A673 (cell line): ENCODE measurements at regions not wholly inside any gene's neighbourhood (a gene's known extent, or its start where the extent isn't known, plus 50 kb on each side); places are given as distances from the start of the nearest gene placed in this dataset.

Experiments used
- BruUV-seq: library from RNA; stranded (reverse); fragments of 400-500 nt; replicated peaks from 2 replicates; lab custom pipeline; 2021; lab: Mats Ljungman, UMichigan
- CTCF ChIA-PET: fragments of 300-600 bp; sonication (Branson Sonifier 250); formaldehyde crosslinking; loops from one replicate; lab custom pipeline; 2022; ENCODE audit warnings: antibody characterized with exemption; lab: Charles Lee
- POLR2A ChIA-PET: fragments of 300-600 bp; sonication (Branson Sonifier 250); formaldehyde crosslinking; loops from one replicate; lab custom pipeline; 2022; ENCODE audit warnings: antibody characterized with exemption; ENCODE audit not compliant: low non-redundant PET; lab: Charles Lee
- DNase-seq: peaks from one replicate; pipeline ENCODE4 v3.0.0-alpha.2; 2015; ENCODE audit warnings: low spot score
- H3K27ac ChIP-seq: fragments of 200-600 bp; sonication (generic); 2 replicates; pipeline ENCODE4 v1.5.1; 2016; ENCODE audit warnings: mixed run types, low read depth, mild to moderate bottlenecking, mixed read lengths, antibody characterized with exemption, low read length; ENCODE audit not compliant: poor library complexity, severe bottlenecking
- H3K27me3 ChIP-seq: fragments of 200-600 bp; sonication (generic); replicated peaks from 2 replicates; pipeline ENCODE4 v1.6.1; 2017; ENCODE audit warnings: mixed run types, low read depth, mild to moderate bottlenecking, mixed read lengths, antibody characterized with exemption, low read length; ENCODE audit not compliant: insufficient read depth, poor library complexity
- H3K36me3 ChIP-seq: fragments of 200-600 bp; sonication (generic); 2 replicates; pipeline ENCODE4 v1.6.1; 2016; ENCODE audit warnings: mixed run types, mild to moderate bottlenecking, mixed read lengths, antibody characterized with exemption, low read length; ENCODE audit not compliant: insufficient read depth, poor library complexity, severe bottlenecking
- H3K4me1 ChIP-seq: fragments of 200-600 bp; sonication (generic); 2 replicates; pipeline ENCODE4 v1.6.1; 2017; ENCODE audit warnings: mixed run types, mild to moderate bottlenecking, mixed read lengths, antibody characterized with exemption, low read length; ENCODE audit not compliant: insufficient read depth, poor library complexity, severe bottlenecking
- H3K4me3 ChIP-seq: fragments of 200-600 bp; sonication (generic); 2 replicates; pipeline ENCODE4 v1.5.1; 2016; ENCODE audit warnings: low read depth, mixed run types, mild to moderate bottlenecking, mixed read lengths, low read length; ENCODE audit not compliant: poor library complexity, severe bottlenecking
- H3K9me3 ChIP-seq: fragments of 200-600 bp; sonication (generic); 2 replicates; pipeline ENCODE4 v1.6.1; 2016; ENCODE audit warnings: mixed run types, low read depth, mild to moderate bottlenecking, mixed read lengths, antibody characterized with exemption, low read length; ENCODE audit not compliant: poor library complexity, severe bottlenecking
- CTCF ChIP-seq: fragments of 300-800, 200-600 bp; sonication (generic); conservative IDR thresholded peaks from 2 replicates; pipeline ENCODE4 v1.5.1; 2017; ENCODE audit warnings: low read depth, mild to moderate bottlenecking, antibody characterized with exemption, low read length, moderate library complexity, mixed read lengths
- EZH2 ChIP-seq: fragments of 200-600 bp; sonication (generic); IDR thresholded peaks from 2 replicates; pipeline ENCODE4 v1.6.1; 2017; ENCODE audit warnings: borderline replicate concordance, low read depth, mild to moderate bottlenecking, mixed read lengths, antibody characterized with exemption, low read length; ENCODE audit not compliant: poor library complexity, severe bottlenecking
- intact Hi-C: fragments of 100-400 bp; cut with micrococcal nuclease; formaldehyde crosslinking; loops from one replicate; pipeline ENCODE4 v1.10.0; 2022; ENCODE audit not compliant: unreplicated experiment

GRCh38 chr11:127567237-127567932, 566.8 kb upstream of the KIRREL3 start:
- peaks cover 5% of the 10 kb centered on the region for H3K27me3 ChIP-seq
- BruUV-seq = no TSS peak
- H3K4me1 ChIP-seq = no peaks in the 10 kb centered on the region
- no peak overlapping the region for H3K4me3 ChIP-seq
- DNase-seq = no peak
- H3K27ac ChIP-seq = no peak overlapping the region
- H3K9me3 ChIP-seq = no peaks in the 10 kb centered on the region
- intact Hi-C loops = no loop called here
- TF ChIP-seq EZH2 (no peak), CTCF (no peak)
- ChIA-PET CTCF (no interaction called here), POLR2A (no interaction called here)
- H3K36me3 ChIP-seq = no peaks in the 10 kb centered on the region

GRCh38 chr11:127564810-127565209, 564.2 kb upstream of the KIRREL3 start:
- DNase-seq = no peak
- Histone ChIP-seq H3K4me1 (no peaks in the 10 kb centered on the region), H3K36me3 (no peaks in the 10 kb centered on the region), H3K9me3 (no peaks in the 10 kb centered on the region), H3K27me3 (peaks cover 22% of the 10 kb centered on the region), H3K4me3 (no peak overlapping the region), H3K27ac (no peak overlapping the region)
- TF ChIP-seq CTCF = no peak
- TF ChIP-seq EZH2 = no peak
- intact Hi-C loops = no loop called here
- BruUV-seq = no TSS peak
- ChIA-PET POLR2A (no interaction called here), CTCF (no interaction called here)

- intact Hi-C loops = no loop called here
- TF ChIP-seq CTCF = no peak
- no peak for TF ChIP-seq EZH2
- H3K27ac ChIP-seq = no peak overlapping the region
- H3K36me3 ChIP-seq = no peaks in the 10 kb centered on the region
- CTCF ChIA-PET = no interaction called here
- no TSS peak for BruUV-seq
- H3K4me3 ChIP-seq = no peak overlapping the region
- H3K27me3 ChIP-seq = peaks cover 31% of the 10 kb centered on the region
- H3K9me3 ChIP-seq = no peaks in the 10 kb centered on the region
- POLR2A ChIA-PET = no interaction called here
- H3K4me1 ChIP-seq = no peaks in the 10 kb centered on the region
- no peak for DNase-seq
These were observed 559.4 kb upstream of the KIRREL3 start for GRCh38 chr11:127559978-127560377.
